ENCODE measurements at regions not wholly inside any gene's neighbourhood (a gene's known extent, or its start where the extent isn't known, plus 50 kb on each side); places are given as distances from the start of the nearest gene placed in this dataset.

GRCh38 chr5:68545636-68546295 lies 330.2 kb downstream of the PIK3R1 start:
- Mint-ChIP-seq H3K27me3 (ENCODE audit: low read depth in 3 of 3) (peaks cover 1 to 4% (median 4%) of the 10 kb centered on the region in 3 donors), H3K36me3 (no peaks in the 10 kb centered on the region), H3K9me3 (peaks cover 0 to 2% (median 0%) of the 10 kb centered on the region in 7 donors), H3K4me1 (peaks cover 4% of the 10 kb centered on the region), H3K27ac (no peak overlapping the region), H3K4me3 (no peak overlapping the region)
- H3K4me2 ChIP-seq (replicated peaks; ENCODE audit: extremely low read depth, low read length, poor library complexity, severe bottlenecking), result no peak overlapping the region
- DNase-seq, result no peak
- no peaks in the 10 kb centered on the region for H3K9me3 ChIP-seq (replicated peaks in 1 of 2; ENCODE audit: control insufficient read depth in 1 of 2, insufficient read depth in 1 of 2, low read length in 2 of 2)
- WGBS (ENCODE audit: insufficient coverage), result 89% methylated on average over 4 of the region's 7 CpGs
- intact Hi-C loops (cut with micrococcal nuclease), result no loop called here
- H3K79me2 ChIP-seq (ENCODE audit: insufficient read depth, low read length), result no peaks in the 10 kb centered on the region
- no peak overlapping the region for H2AFZ ChIP-seq (ENCODE audit: insufficient read depth, low read depth, low read length, poor library complexity, severe bottlenecking)
- H3K4me3 ChIP-seq (replicated peaks in 1 of 3; ENCODE audit: low read depth in 2 of 3, low read length in 3 of 3), result no peak overlapping the region
- no peak overlapping the region for H3K27ac ChIP-seq (ENCODE audit: low read depth in 1 of 2, low read length in 2 of 2)
- H4K20me1 ChIP-seq (ENCODE audit: insufficient read depth, low read length), result no peaks in the 10 kb centered on the region
- H3K9ac ChIP-seq (ENCODE audit: insufficient read depth, low read length, poor library complexity, severe bottlenecking), result no peak overlapping the region
- no peaks in the 10 kb centered on the region for H3K36me3 ChIP-seq (replicated peaks in 1 of 2; ENCODE audit: control insufficient read depth in 1 of 2, insufficient read depth in 2 of 2, low read length in 2 of 2)
- no peaks in the 10 kb centered on the region for H3K27me3 ChIP-seq (ENCODE audit: control insufficient read depth in 2 of 2, insufficient read depth in 2 of 2, low read length in 2 of 2)
- no peaks in the 10 kb centered on the region for H3K4me1 ChIP-seq (ENCODE audit: control insufficient read depth in 1 of 2, insufficient read depth in 2 of 2, low read length in 2 of 2)
- no peak for TF ChIP-seq CTCF (IDR thresholded peaks at IDR 0.05)

GRCh38 chr5:68547056-68547455 lies 331.5 kb downstream of the PIK3R1 start:
- Histone ChIP-seq H3K27me3 (ENCODE audit: control insufficient read depth in 2 of 2, insufficient read depth in 2 of 2, low read length in 2 of 2) (no peaks in the 10 kb centered on the region), H3K79me2 (ENCODE audit: insufficient read depth, low read length) (no peaks in the 10 kb centered on the region), H3K4me2 (replicated peaks; ENCODE audit: extremely low read depth, low read length, poor library complexity, severe bottlenecking) (no peak overlapping the region), H3K9me3 (replicated peaks in 1 of 2; ENCODE audit: control insufficient read depth in 1 of 2, insufficient read depth in 1 of 2, low read length in 2 of 2) (no peaks in the 10 kb centered on the region), H3K4me1 (ENCODE audit: control insufficient read depth in 1 of 2, insufficient read depth in 2 of 2, low read length in 2 of 2) (no peaks in the 10 kb centered on the region), H3K9ac (ENCODE audit: insufficient read depth, low read length, poor library complexity, severe bottlenecking) (no peak overlapping the region), H2AFZ (ENCODE audit: insufficient read depth, low read depth, low read length, poor library complexity, severe bottlenecking) (no peak overlapping the region), H3K27ac (ENCODE audit: low read depth in 1 of 2, low read length in 2 of 2) (no peak overlapping the region), H3K4me3 (replicated peaks in 1 of 3; ENCODE audit: low read depth in 2 of 3, low read length in 3 of 3) (no peak overlapping the region), H4K20me1 (ENCODE audit: insufficient read depth, low read length) (no peaks in the 10 kb centered on the region), H3K36me3 (replicated peaks in 1 of 2; ENCODE audit: control insufficient read depth in 1 of 2, insufficient read depth in 2 of 2, low read length in 2 of 2) (no peaks in the 10 kb centered on the region)
- H3K4me3 Mint-ChIP-seq, result no peak overlapping the region
- H3K36me3 Mint-ChIP-seq, result no peaks in the 10 kb centered on the region
- H3K4me1 Mint-ChIP-seq, result peaks cover 4% of the 10 kb centered on the region
- TF ChIP-seq CTCF (IDR thresholded peaks at IDR 0.05), result no peak
- peaks cover 0 to 6% (median 0%) of the 10 kb centered on the region in 7 donors for H3K9me3 Mint-ChIP-seq
- DNase-seq, result no peak
- no CpG with 5 or more reads among the region's 3 CpGs for WGBS (ENCODE audit: insufficient coverage)
- H3K27me3 Mint-ChIP-seq (ENCODE audit: low read depth in 3 of 3), result peaks cover 3 to 4% (median 3%) of the 10 kb centered on the region in 3 donors
- H3K27ac Mint-ChIP-seq, result no peak overlapping the region
- intact Hi-C loops (cut with micrococcal nuclease), result no loop called here

Measured in CD14-positive monocyte (primary cell).